ENCODE measurements at regions not wholly inside any gene's neighbourhood (a gene's known extent, or its start where the extent isn't known, plus 50 kb on each side); places are given as distances from the start of the nearest gene placed in this dataset.
"Not testable (repeated sequence)": the region's sequence is repeated elsewhere in the genome, so short reads cannot be mapped to it uniquely, and the experiment has no call there.

- no peak for DNase-seq
Observed at GRCh38 chr12:124191966-124192365, 102.9 kb upstream of the RFLNA start.

DNA sequence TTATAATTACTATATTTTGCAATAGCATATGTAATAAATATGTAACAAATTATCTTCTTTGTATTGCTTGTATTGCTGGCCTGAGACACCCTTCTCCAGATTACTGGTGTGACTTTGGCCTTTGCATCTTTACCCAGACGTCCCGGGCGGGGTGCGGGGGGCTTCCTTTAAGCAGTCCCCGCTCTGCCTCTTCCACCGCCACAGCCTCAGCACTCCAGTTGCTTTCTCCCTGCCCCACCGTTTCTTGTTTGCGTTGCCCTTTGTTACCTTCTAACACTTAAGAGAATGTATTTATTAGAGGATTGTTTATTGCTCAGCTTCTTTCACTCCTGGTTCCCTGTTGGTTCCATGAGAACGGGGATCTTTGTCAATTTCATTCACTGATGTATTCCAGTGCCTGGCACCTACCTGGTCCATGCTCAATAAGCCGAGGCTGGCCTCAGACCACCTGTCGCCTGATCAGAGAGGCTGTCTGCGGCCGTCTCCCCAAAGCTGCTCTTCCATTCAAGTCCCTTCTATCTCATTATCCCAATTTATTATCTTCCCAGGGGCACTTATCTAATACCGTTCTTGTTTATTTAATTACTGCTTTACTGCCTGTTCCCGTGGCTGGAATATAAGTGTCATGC, 100.5 kb upstream of the RFLNA start:
- DNase-seq = no peak

DNA sequence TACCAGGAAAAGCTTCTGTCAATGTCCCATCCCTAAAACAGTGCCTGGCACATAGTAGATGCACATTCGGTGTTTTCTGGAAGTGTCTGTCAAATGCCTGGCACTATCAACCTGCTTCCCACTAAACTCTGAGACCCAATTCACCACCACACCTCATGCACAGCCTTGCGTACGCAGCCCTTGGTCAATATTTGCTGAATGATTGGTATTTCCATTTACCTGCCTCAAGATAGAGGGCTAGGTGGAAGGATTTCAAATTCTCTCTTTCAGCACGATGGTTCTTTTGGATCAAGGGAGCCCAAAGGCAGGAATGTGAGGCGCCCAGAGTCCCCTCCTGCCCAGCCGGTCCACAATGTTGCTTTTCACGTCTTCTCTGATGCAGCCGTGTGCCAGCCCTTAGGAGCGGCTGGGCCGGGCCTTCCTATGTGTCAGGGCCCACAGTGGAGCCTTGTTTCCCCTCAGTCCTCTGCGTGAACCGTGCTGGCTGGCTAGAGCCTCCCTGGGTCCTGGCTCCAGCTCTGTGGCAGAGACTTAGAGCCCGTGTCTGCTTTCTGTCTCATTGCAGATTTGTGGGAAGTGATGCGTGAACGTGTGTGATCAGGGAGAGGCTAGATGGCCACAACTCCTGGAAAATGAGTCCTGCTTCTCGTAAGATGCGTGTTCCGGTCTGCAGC, 99.9 kb upstream of the RFLNA start:
- no peak for DNase-seq

DNA sequence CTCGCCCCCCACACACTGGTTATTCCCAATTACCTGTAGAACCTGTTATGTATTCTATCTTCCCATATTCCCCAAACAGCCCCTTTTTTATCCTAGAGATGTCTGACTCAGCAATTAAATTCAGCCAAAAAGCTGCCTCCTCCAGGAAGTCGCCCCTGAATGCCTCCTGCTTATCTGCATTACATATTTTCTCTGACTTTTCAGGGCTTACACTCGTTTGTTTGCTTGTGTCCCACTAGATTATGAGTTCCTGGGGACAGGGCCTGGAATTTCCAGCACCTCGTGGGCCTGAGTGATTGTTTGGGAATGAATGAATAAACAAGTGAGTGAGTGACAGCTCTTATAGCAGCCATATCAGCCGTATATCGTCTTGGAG, 99.3 kb upstream of the RFLNA start:
- no peak for DNase-seq

DNA sequence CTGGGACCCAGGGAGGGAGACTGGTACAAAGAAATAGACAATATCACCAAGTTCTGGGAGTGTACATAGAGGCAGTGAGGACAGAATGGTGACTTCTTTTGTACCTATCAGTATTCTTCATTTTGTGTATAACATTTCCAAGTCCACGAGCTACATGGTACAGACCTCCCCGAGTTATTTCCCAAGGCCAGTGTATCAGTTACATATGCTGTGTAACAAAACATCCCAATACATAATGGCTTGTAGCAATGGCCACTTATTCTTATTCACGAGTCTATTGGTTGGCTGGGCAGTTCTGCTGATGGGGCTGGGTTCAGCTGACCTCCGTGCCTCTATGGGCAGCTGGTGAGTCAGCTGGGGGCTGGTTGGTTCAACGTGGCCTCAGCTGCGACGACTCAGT, 98.7 kb upstream of the RFLNA start:
- DNase-seq = no peak

DNA sequence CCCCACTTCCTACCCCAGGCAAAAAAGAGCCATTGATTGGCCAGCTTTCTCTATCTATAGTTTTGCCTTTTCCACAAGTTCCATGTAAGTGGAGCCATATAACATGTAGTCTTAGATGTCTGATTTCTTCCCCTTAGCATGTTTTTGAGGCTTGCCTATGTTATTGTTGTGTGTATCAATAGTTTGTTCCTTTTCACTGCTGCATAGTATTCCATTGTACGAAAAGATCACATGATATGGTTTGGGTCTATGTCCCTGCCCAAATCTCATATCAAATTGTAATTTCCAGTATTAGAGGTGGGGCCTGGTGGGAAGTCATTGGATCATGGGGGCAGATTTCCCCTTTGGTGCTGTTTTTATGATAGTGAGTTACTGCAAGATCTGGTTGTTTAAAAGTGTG, 93.6 kb upstream of the RFLNA start:
- DNase-seq = no peak

DNA sequence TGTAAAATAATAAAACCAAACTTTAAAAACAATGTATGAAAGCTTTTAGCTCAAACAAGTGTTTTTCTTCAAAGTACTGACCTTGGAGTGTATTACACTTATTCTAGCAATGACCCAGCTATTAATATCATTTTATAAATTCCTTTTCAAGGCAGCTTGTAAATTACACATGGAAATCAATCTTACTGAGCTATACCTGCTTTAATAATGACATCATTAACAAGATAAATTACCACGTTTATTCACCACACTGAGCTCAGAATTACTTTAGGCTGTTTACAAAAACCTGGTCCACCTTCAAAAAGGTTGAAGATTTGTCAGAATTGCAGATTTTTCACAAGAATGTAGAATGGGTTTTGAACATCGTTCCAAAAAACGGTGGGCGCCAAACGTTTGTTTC, 91.7 kb upstream of the RFLNA start:
- no peak for DNase-seq

- DNase-seq = no peak
Observed at GRCh38 chr12:124205405-124205804, 89.5 kb upstream of the RFLNA start.

GRCh38 chr12:124207049-124207448, 87.8 kb upstream of the RFLNA start:
- no peak for DNase-seq

DNA sequence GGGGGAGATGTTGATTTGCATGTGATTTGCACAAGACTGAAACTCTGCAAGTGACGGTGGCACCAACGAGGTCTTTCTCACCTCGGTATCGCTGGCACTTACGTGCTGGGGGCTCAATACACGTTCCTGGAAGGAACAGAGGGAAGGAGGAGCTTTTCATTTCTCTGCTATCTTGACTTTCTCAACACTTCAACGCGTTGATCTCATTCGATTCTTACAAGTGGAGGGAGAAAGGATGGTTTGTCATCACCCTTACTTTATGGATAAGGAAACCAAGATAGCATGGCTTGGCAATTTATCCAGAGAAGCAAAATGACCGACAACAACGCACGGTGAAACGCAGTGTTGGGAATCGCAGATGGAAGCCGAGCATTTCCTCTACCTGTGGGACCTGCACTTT, 87.3 kb upstream of the RFLNA start:
- DNase-seq = no peak

DNA sequence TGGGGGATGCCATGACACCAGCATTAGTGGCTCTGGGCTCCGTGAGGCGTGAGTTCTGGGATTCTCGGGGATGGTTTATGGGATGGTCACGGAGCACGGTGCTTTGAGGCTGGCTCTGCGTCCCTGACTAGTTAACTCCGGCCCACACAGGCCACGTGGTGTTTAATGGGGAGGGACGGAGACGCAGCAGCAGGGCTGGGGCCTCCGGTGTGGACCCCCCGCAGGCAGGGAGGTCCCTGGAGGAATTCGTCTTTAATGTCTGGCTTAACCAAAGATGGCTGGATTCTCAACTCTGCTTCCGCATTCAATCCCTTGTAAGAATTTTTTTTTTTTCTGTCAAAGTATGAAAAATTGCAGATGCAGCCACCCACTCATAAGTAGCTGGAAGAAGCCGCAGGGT, 86.4 kb upstream of the RFLNA start:
- no peak for DNase-seq

DNA sequence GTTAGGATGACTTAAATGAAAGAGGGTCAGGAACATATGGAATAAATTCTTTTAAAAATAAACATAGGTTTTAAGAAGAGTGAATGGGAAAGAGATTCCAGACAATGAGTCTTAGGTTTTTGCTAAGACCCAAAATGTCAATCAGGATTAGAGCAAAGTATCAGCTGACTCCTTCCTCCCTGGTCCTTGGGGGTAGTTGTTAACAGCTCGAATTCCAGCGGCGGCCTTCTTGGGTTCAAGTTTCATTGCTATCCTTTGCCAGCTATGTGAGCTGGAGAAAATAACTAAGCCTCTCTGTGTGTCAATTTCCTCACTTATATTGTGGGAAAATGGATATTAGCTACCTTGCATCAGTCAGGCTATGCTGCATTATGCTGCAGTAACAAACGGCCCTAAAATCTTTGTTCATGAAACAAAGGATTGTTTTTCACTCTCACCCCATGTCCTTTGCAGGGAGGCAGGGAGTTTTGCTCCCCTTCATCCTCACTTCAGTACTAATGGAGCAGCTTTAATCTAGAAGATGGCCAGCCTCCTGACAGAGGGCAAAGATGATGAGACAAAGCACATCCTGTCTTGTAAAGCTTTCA, 83.8 kb upstream of the RFLNA start:
- no peak for DNase-seq

GRCh38 chr12:124211753-124212152, 83.1 kb upstream of the RFLNA start:
- no peak for DNase-seq

DNA sequence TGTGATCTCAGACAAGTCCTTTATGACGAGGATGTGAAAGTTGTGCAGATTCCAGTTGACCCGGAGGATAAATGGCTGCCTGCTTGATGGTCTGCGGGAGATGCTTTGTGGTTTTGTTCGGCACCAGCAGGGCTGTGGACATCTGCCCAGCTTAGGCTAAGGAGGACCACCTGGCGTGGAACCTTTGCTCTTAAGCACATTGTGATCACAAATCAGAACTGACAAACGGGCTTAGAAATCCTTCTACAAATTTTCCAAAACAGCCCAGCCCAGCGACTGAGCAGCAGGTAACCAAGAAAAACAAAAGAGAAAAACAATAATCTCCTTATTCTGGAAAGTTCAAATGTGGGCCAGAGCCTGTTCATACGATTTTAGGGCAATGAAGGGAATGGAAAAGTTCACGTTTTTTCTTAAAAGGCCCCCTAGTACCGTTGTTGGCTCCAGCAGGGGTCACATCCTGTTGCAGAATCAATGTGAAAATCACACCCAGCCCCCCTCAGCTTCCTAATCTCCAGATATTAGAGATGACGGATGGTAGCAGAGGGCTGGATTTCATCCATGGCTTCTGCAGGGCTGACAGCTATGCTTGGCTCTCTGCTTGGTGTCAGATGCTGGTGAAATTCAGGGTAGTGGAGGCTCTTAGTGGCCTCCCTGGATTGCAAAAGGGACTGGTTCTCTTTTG, 81.1 kb upstream of the RFLNA start:
- no peak for DNase-seq

DNA sequence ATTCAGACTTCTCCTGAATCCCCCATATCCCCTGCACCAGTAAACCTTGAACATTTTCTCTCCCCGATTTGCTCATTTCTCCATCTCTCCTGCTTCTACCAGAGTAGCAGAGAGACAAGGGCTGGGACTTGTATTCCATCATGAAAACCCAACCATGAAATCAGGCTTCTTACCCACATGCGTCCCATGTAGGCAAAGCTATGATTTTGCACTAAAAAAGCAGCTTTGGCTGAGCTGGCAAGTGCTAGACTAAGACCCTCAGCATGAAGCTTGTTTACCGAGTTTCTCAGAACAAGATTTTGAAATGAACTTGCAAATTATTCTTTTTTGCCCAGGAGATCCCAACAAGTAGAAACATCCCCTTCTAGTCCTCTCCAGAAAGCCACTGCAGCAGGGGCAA, 80.3 kb upstream of the RFLNA start:
- DNase-seq = no peak

- no peak for DNase-seq
Observed at GRCh38 chr12:124216966-124217365, 77.9 kb upstream of the RFLNA start.

DNA sequence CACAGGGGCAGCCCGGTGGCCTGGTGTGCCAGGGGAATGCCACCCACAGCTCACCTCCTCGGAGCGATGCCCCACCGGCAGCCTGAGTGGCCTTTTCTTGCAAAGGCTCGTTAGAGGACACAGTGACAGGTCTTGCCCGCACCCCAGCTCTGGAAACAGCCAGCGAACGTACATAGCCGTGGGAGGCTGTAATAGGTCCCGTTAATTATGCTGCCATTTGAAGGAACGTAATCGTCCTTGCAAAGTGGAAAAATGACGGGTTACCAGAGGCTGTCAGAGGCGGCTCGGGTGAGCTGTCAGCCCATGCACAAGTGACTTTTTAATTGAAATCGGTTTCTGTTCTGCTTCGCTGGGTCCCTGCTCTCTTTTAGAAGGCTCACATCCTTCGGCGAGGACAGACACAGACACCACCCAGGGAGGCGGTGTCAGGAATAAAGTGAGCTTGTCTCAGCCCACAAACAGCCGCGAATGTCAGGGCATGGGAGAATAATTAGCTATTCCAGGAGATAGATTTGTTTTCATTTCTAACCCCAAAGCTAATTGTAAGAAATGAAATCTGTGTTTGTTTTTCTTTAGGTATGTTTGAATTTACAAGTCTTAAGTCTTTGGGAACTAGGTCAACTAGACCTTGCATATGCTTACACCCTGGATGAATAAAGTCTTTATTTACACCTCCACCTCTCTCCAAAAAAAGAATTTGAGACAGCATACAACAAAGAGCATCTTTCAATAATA, 77.2 kb upstream of the RFLNA start:
- DNase-seq = no peak

GRCh38 chr12:124218243-124218560, 76.7 kb upstream of the RFLNA start:
- no peak for DNase-seq

GRCh38 chr12:124218650-124219049, 76.2 kb upstream of the RFLNA start:
- DNase-seq = not testable (repeated sequence)

DNA sequence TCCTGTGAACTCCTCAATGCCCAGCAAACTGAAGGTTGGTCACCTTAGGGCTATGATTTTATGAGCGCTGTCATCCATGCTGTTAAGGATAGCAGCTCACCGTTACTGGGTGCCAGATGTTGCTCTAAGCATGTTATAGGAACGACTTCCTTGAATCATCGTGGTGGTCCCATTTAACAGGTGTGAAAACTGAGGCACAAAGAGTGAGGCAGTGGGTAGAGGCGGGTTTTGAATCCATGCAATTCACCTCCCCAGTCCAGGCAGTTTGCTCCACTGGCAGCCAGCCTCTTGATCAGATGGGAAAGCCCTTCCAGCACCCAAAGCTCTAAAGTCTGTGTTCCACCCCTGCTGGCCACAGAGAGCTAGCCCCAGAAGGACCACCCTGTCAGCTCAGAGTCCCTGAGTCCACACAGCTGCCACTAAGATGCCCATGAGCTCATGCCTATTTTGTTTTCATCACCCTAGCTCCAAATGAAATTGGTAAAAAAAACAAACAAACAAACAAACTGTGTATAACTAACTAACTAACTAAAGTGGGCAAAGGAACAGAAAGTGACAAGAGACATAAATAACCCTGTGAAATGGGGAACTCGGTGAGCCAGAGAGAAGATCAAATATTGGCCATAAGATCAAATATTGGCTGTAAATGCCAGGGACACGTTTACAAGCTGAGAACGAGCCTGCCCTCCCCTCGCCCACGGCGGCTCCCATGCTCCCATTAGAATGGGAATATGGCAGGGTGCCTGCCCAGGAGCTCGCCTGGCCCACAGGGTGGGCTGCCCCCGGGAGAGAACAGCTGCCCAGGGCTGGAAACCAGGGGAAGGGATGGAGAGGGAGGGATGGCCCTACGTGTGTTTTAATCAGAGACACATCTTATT, 72.3 kb upstream of the RFLNA start:
- no peak for DNase-seq

DNA sequence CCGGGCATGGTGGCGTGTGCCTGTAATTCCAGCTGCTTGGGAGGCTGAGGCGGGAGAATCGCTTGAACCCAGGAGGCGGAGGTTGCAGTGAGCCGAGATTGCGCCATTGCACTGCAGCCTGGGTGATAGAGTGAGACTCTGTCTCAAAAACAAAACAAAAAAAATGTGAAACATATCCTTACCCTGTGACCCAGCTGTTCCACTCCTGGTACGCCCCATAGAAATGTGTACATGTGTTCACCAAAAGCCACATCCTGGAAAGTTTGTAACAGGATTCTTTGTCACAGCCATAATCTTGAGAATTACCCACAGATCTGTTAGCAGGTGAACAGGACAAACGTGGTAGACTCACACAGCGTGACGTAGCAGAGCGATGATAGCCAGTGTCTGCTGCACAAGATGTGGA, 71.2 kb upstream of the RFLNA start:
- DNase-seq = peak; percentile 22

DNA sequence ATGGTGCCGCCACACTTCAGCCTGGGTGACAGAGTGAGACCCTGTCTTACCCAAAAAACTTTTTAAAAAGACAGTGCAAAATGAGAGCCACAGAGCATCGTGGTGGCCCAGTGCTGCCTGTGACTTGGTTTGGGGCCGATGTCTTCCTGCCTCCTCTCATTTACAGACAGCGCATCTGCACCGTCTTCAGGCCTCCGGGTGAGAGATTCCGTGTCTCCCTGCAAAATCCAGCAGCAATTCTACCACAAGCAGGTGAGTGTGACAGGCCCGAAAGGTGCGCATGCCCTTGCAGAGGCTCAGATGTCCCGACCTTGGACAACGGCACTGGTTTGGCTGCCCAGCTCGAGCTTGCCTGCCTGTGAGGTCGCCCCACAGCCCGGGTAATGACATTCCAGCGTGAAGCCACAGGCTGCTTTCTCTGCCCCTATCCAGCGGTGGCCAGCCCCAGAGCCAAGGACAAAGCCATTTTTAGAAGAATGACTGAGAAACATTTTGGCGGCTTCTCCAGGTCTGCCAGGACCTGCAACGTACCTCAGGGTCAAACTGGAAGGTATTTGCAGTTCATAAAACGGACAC, 70.3 kb upstream of the RFLNA start:
- DNase-seq = no peak

All from central memory CD4-positive, alpha-beta T cell (primary cell).